ENCODE measurements at regions not wholly inside any gene's neighbourhood (a gene's known extent, or its start where the extent isn't known, plus 50 kb on each side); places are given as distances from the start of the nearest gene placed in this dataset.

DNA sequence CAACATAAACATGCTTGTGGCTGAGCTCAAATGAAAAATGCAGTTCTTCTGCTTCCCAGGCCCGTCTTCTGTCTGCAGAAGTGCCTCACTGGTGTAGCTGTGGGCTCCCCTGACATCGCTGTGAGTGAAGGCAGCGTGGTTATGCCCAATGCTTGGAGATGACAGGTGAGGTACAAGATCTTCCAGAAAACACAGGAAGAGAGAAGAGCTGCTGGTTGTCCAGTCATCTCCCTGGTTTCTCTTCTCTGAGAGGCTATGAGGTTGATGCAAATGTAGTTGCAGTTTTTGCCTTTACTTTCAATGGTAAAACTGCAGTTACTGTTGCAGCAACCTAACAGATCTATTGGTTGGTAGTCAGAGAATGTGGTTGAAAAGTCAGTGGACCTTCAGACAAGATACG lies 223.6 kb downstream of the GATA3 start:
- TF ChIP-seq, protein P1, sequence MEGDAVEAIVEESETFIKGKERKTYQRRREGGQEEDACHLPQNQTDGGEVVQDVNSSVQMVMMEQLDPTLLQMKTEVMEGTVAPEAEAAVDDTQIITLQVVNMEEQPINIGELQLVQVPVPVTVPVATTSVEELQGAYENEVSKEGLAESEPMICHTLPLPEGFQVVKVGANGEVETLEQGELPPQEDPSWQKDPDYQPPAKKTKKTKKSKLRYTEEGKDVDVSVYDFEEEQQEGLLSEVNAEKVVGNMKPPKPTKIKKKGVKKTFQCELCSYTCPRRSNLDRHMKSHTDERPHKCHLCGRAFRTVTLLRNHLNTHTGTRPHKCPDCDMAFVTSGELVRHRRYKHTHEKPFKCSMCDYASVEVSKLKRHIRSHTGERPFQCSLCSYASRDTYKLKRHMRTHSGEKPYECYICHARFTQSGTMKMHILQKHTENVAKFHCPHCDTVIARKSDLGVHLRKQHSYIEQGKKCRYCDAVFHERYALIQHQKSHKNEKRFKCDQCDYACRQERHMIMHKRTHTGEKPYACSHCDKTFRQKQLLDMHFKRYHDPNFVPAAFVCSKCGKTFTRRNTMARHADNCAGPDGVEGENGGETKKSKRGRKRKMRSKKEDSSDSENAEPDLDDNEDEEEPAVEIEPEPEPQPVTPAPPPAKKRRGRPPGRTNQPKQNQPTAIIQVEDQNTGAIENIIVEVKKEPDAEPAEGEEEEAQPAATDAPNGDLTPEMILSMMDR (IDR thresholded peaks at IDR 0.05): no peak
- no peak for TF ChIP-seq POLR2A (IDR thresholded peaks at IDR 0.05)
